ENCODE measurements at regions not wholly inside any gene's neighbourhood (a gene's known extent, or its start where the extent isn't known, plus 50 kb on each side); places are given as distances from the start of the nearest gene placed in this dataset.

DNA sequence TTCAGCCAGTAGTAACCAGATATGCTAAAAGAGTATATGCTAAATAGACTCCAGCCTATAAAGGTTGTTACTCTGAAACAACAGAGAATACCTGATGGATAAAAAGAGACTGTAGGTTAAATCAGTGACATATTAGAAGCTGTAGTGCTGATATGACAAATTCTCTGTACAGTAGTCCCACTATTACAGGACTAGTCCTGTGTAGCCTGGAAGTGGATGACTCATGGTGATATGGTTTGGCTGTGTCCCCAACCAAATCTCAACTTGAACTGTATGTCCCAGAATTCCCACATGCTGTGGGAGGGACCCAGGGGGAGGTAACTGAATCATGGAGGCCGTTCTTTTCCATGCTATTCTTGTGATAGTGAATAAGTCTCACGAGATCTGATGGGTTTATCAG, 276.2 kb upstream of the POU5F2 start:
- BruUV-seq (replicated peaks) = no TSS peak
- no peak for FAIRE-seq
- no peak for TF ChIP-seq SREBF2 (IDR thresholded peaks at IDR 0.05; ENCODE audit: low read length)
- no peak for TF ChIP-seq CEBPZ (IDR thresholded peaks at IDR 0.05; ENCODE audit: low read depth, low read length)
- TF ChIP-seq ATF3 (IDR thresholded peaks at IDR 0.05; ENCODE audit: borderline replicate concordance, extremely low read depth, low read depth, low read length) = no peak
- TF ChIP-seq HDAC6 (IDR thresholded peaks at IDR 0.05; ENCODE audit: unreplicated experiment) = no peak
- TF ChIP-seq CUX1 (IDR thresholded peaks at IDR 0.05; ENCODE audit: insufficient replicate concordance, low read depth, low read length) = no peak
- no peak for TF ChIP-seq LARP7 (IDR thresholded peaks at IDR 0.05)
- TF ChIP-seq MEF2A (IDR thresholded peaks at IDR 0.05; ENCODE audit: insufficient read depth, low read depth, low read length) = no peak
- TF ChIP-seq SUZ12 (IDR thresholded peaks at IDR 0.05; ENCODE audit: unreplicated experiment) = no peak
- no peak for TF ChIP-seq MTA2 (IDR thresholded peaks at IDR 0.05; ENCODE audit: low read depth)
- ATAC-seq = no peak
- RAD21 ChIA-PET (ENCODE audit: unreplicated experiment) = no interaction called here
- no peak overlapping the region for H3K4me3 ChIP-seq
- H3K36me3 ChIP-seq (ENCODE audit: control insufficient read depth in 2 of 2, insufficient read depth in 2 of 2, low read length in 1 of 2) = no peaks in the 10 kb centered on the region
- no peaks in the 10 kb centered on the region for H3K27me3 ChIP-seq (replicated peaks in 1 of 2; ENCODE audit: control insufficient read depth in 2 of 2, insufficient read depth in 2 of 2, low read length in 1 of 2)
- CTCF ChIA-PET = no interaction called here
- intact Hi-C loops (cut with micrococcal nuclease; ENCODE audit: unreplicated experiment) (no loop called here), in situ Hi-C loops (cut with MboI) (no loop called here)
- H3K79me2 ChIP-seq (ENCODE audit: control insufficient read depth, insufficient read depth, low read length) = no peaks in the 10 kb centered on the region
- H3K4me2 ChIP-seq (ENCODE audit: control insufficient read depth, insufficient read depth) = no peak overlapping the region
- SMC1A ChIA-PET (ENCODE audit: uncharacterized antibody, unreplicated experiment) = no interaction called here
- no peak overlapping the region for H3K27ac ChIP-seq (ENCODE audit: control insufficient read depth, insufficient read depth)
- DNase-seq (ENCODE audit: low read depth, low spot score) = no peak
- no peak overlapping the region for H3K9ac ChIP-seq (ENCODE audit: control insufficient read depth, insufficient read depth, low read length)
- H2AFZ ChIP-seq (ENCODE audit: control insufficient read depth, low read depth, low read length) = no peak overlapping the region
- peaks cover 4% of the 10 kb centered on the region; the same call in 2 of the 3 replicates for H3K9me3 ChIP-seq (replicated peaks; ENCODE audit: control insufficient read depth, insufficient read depth, low read length)
- no peaks in the 10 kb centered on the region for H4K20me1 ChIP-seq (ENCODE audit: control insufficient read depth, insufficient read depth)
- WGBS (ENCODE audit: insufficient coverage, insufficient replicate concordance, low lambda C conversion rate, missing lambda C conversion rate) = 100% methylated on average over 2 of the region's 2 CpGs
- H3K4me1 ChIP-seq (ENCODE audit: control insufficient read depth, insufficient read depth, low read length) = no peaks in the 10 kb centered on the region
- POLR2A ChIA-PET = no interaction called here

All from GM12878 (cell line).